Ovary (tissue), 7 donors: ENCODE measurements at regions not wholly inside any gene's neighbourhood (a gene's known extent, or its start where the extent isn't known, plus 50 kb on each side); places are given as distances from the start of the nearest gene placed in this dataset.

Experiments
- DNase-seq, 5 donors: peaks; one replicate each; pipeline ENCODE4 v3.0.0-alpha.2; 2019 to 2020
- H3K27ac ChIP-seq, 2 donors: fragments of 200-600 bp; one replicate each; pipeline versions ENCODE4 v1.5.1 to v1.8.0; 2019 to 2022
- H3K27me3 ChIP-seq: fragments of 200-600 bp; one replicate; pipeline ENCODE4 v1.8.0; 2022
- H3K36me3 ChIP-seq: fragments of 200-600 bp; sonication (generic); one replicate; pipeline ENCODE4 v1.5.1; 2019
- H3K4me1 ChIP-seq: one replicate; pipeline ENCODE4 v1.8.1; 2013; ENCODE audit warnings: mild to moderate bottlenecking, moderate library complexity; ENCODE audit not compliant: insufficient read depth
- H3K4me3 ChIP-seq: fragments of 200-600 bp; sonication (generic); one replicate; pipeline ENCODE4 v1.5.1; 2017
- H3K9me3 ChIP-seq, 2 donors: fragments of 200-600 bp in 1 of 2; sonication (generic) in 1 of 2; one replicate each; pipeline versions ENCODE4 v1.5.1 to v1.8.1; 2013 to 2019; ENCODE audit warnings: mild to moderate bottlenecking in 1 of 2, moderate library complexity in 1 of 2
- EP300 ChIP-seq: sonication (generic); formaldehyde crosslinking; IDR thresholded peaks from one replicate; pipeline ENCODE4 v1.6.1; 2017; ENCODE audit warnings: antibody characterized with exemption
- POLR2A ChIP-seq: fragments of 450-650 bp; IDR thresholded peaks from one replicate; pipeline ENCODE4 v1.6.1; 2017; ENCODE audit warnings: antibody characterized with exemption, mild to moderate bottlenecking, moderate library complexity
- WGBS, 3 donors: extraction: QIAGEN DNeasy Blood & Tissue Kit in 1 of 3; methylation state at CpG; one replicate each; pipeline versions ENCODE4 v1.1.5 to v1.1.7; 2013 to 2017; 5-methylcytosine and 5-hydroxymethylcytosine counted together
- intact Hi-C, 4 donors: fragments of 100-400 bp; cut with DNase I; formaldehyde crosslinking; loops; one replicate each; pipeline versions ENCODE4 v1.11.0 to v1.15.1; 2022 to 2023
- TF ChIP-seq, protein P1 (sequence below), 3 donors: fragments of 450-650 bp in 2 of 3; fragments of 200-600 bp in 1 of 3; IDR thresholded peaks; one replicate each; pipeline versions ENCODE4 v1.5.1 to v1.8.0; 2016 to 2022; ENCODE audit warnings: antibody characterized with exemption in 3 of 3, mild to moderate bottlenecking in 1 of 3
- donor health status: DM: no; HTN: no; CAD: no; lungs with moderate emphysema.
- donor health status: DM: no; HTN: no; CAD: no.
- donor health status: Bipolar disorder and iron deficiency.
- donor health status: DM: no; HTN: no; CAD: no.
- donor health status: DM: yes; HTN: yes; CAD: no.

DNA sequence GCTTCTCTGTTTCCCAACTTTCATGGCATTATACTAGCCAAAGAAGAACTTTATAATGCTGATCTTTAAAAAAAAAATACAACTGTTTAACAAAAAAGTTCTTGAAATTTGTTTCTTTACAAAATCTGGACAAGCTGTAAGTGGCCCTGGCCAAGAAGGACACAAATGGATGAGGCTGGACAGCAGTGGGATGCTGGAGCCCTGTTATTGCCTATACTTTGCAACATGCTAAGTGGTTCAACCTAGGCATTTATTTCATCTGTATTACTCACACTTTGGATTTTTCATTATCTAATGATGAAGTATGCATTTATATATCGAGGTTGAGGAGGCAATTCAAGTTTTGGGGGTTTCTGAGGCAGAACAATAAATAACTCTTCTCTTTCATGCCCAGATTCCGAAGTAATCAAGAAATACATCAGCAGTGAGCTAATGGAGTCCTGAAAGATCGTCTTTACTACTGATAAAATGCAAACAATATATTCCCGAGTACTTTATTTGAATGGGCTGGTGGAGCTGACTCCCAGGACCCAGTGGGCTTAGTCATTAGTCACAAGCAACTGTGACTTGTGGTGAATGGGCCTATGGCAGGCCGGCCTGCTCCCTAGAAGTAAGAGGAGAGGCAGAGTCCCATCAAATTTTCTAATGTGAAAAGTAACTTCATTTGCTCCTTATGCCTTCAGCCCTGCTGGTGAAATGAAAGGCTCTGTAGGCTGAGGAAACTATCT, 177.3 kb upstream of the DPH6 start:
- H3K27me3 ChIP-seq, result no peaks in the 10 kb centered on the region
- H3K36me3 ChIP-seq, result no peaks in the 10 kb centered on the region
- TF ChIP-seq, protein P1, sequence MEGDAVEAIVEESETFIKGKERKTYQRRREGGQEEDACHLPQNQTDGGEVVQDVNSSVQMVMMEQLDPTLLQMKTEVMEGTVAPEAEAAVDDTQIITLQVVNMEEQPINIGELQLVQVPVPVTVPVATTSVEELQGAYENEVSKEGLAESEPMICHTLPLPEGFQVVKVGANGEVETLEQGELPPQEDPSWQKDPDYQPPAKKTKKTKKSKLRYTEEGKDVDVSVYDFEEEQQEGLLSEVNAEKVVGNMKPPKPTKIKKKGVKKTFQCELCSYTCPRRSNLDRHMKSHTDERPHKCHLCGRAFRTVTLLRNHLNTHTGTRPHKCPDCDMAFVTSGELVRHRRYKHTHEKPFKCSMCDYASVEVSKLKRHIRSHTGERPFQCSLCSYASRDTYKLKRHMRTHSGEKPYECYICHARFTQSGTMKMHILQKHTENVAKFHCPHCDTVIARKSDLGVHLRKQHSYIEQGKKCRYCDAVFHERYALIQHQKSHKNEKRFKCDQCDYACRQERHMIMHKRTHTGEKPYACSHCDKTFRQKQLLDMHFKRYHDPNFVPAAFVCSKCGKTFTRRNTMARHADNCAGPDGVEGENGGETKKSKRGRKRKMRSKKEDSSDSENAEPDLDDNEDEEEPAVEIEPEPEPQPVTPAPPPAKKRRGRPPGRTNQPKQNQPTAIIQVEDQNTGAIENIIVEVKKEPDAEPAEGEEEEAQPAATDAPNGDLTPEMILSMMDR (IDR thresholded peaks at IDR 0.05), result no peak
- TF ChIP-seq EP300, result no peak
- TF ChIP-seq POLR2A, result no peak
- intact Hi-C loops, result no loop called here
- no peaks in the 10 kb centered on the region for H3K4me1 ChIP-seq
- H3K27ac ChIP-seq, result no peak overlapping the region
- H3K4me3 ChIP-seq, result no peak overlapping the region
- no peaks in the 10 kb centered on the region for H3K9me3 ChIP-seq
- no peak for DNase-seq
- 56 to 74% (median 74%) methylated on average over 5 of the region's 5 CpGs for WGBS, 3 donors

DNA sequence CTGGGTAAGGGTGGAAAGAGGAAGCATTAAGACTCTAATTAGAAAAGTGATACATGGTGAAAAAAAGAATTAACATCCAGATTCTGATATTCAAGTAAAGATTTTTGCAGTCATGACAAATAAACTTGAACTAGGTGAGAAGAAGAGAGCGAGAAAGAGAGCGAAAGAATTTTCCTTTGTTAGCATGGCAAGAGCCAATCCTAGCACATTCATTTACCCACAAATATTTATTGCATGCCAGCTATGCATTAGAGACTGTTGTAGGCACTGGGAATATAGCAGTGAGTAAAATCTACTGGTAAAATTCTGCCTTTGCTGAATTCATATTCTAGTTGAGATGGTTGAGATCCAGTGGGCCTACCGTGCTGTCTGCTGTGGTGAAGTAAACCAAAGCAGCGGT, 177.9 kb upstream of the DPH6 start:
- no peak for TF ChIP-seq EP300
- TF ChIP-seq, protein P1 (IDR thresholded peaks at IDR 0.05), result no peak
- no peak overlapping the region for H3K4me3 ChIP-seq
- 94 to 100% (median 97%) methylated on average over 4 of the region's 4 CpGs for WGBS, 3 donors

DNA sequence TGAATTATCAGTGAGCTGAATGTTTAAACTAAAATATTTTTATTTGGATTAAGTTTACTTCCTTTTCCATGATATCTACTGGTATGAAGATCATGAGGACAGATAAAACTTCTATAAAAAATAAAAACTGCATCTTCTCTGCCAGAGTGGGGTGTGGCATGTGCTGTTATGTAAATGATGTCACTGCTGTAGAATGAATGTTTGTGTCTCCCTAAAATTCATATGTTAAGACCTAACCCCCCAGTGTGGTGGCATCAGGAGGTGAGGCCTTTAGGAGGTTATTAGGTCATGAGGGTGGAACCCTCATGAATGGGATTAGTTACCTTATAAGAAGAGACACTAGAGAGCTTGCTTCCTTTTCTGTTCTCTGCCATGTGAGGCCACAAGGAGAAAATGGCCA, 178.7 kb upstream of the DPH6 start:
- no peaks in the 10 kb centered on the region for H3K27me3 ChIP-seq
- H3K36me3 ChIP-seq, result no peaks in the 10 kb centered on the region
- no peaks in the 10 kb centered on the region for H3K4me1 ChIP-seq
- intact Hi-C loops, result no loop called here
- TF ChIP-seq EP300 (no peak), POLR2A (no peak)
- TF ChIP-seq, protein P1 (IDR thresholded peaks at IDR 0.05), result no peak
- H3K4me3 ChIP-seq, result no peak overlapping the region
- DNase-seq, result no peak
- no peaks in the 10 kb centered on the region for H3K9me3 ChIP-seq
- no peak overlapping the region for H3K27ac ChIP-seq

More for the DNA sequence above, 177.9 kb upstream of the DPH6 start:
- intact Hi-C loops, result no loop called here
- no peaks in the 10 kb centered on the region for H3K4me1 ChIP-seq
- no peak for DNase-seq
- no peaks in the 10 kb centered on the region for H3K27me3 ChIP-seq
- H3K27ac ChIP-seq, result no peak overlapping the region
- H3K9me3 ChIP-seq, result no peaks in the 10 kb centered on the region
- no peaks in the 10 kb centered on the region for H3K36me3 ChIP-seq

DNA sequence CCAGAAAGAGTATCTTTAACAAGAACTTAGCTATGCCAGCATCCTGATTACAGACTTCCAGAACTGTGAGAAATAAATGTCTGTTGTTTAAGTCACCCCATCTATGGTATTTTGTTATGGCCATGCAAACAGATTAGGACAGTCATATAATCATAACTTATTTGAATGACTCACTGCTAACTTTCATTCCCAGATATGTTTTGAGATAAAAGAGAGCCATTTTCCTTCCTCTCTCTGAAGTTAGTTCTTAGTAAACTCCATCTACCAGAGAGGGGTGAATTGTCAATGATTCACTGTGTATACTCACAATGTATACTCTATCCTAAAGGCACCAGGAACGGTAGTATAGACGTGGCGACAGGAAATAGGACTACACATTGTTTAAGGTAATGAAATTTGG, 179.4 kb upstream of the DPH6 start:
- intact Hi-C loops, result no loop called here
- no peaks in the 10 kb centered on the region for H3K4me1 ChIP-seq
- TF ChIP-seq EP300 (no peak), POLR2A (no peak)
- TF ChIP-seq, protein P1 (IDR thresholded peaks at IDR 0.05), result no peak
- no peaks in the 10 kb centered on the region for H3K36me3 ChIP-seq
- H3K27me3 ChIP-seq, result no peaks in the 10 kb centered on the region
- H3K4me3 ChIP-seq, result no peak overlapping the region
- no peak for DNase-seq
- H3K9me3 ChIP-seq, result no peaks in the 10 kb centered on the region
- no peak overlapping the region for H3K27ac ChIP-seq
- 95 to 98% (median 97%) methylated on average over 3 of the region's 3 CpGs for WGBS, 3 donors
